ENCODE measurements at regions not wholly inside any gene's neighbourhood (a gene's known extent, or its start where the extent isn't known, plus 50 kb on each side); places are given as distances from the start of the nearest gene placed in this dataset.
"Not testable (repeated sequence)": the region's sequence is repeated elsewhere in the genome, so short reads cannot be mapped to it uniquely, and the experiment has no call there.

DNA sequence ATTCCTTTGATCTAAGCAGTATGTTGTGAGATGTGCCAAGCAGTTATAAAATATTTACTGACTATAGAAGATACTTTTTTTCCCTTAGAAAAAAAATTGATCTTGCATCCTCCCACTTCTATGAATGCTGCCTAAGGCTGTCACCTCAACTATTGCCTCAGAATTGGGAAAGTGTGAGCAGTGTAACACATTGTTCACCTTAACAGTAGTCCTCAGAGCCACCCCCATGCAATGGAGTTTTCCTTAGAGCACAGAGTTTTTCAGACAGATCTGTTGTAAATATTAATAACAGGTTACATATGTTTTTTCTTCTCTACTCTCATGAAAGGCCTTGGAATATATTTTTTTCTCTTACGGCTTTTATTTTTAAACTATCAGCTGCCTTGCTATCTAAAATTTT is 607.3 kb downstream of the STK39 start:
- Histone ChIP-seq H3K27me3 (ENCODE audit: control insufficient read depth, insufficient read depth, low read length) (no peaks in the 10 kb centered on the region), H3K36me3 (ENCODE audit: control insufficient read depth, insufficient read depth, low read length) (no peaks in the 10 kb centered on the region), H3K9me3 (ENCODE audit: control insufficient read depth, insufficient read depth, low read depth, low read length) (no peaks in the 10 kb centered on the region), H3K9ac (ENCODE audit: low read length) (no peak overlapping the region), H3K4me1 (ENCODE audit: control insufficient read depth, insufficient read depth, low read length) (no peaks in the 10 kb centered on the region), H3K4me3 (ENCODE audit: low read depth, low read length) (no peak overlapping the region), H3K27ac (ENCODE audit: low read depth, low read length) (no peak overlapping the region)

DNA sequence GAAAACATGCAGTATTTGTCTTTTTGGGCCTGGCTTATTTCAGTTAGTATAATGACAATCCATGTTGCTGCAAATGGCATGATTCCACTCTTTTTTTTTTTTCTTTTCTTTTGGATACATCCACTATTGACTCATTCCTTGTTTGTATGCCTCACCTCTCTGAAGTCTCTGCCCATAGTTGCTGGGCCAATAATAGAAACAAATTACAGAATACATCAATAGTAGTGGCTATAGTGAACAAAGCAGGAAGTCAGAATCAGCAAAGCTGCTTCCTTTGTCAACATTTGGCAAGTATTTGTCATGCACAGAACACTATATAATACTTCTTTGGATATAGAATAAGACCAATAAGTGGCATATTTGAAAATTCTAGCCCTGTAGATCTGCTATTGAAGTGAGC is 609.7 kb downstream of the STK39 start:
- no peaks in the 10 kb centered on the region for H3K27me3 ChIP-seq (ENCODE audit: control insufficient read depth, insufficient read depth, low read length)
- H3K36me3 ChIP-seq (ENCODE audit: control insufficient read depth, insufficient read depth, low read length), result no peaks in the 10 kb centered on the region
- H3K4me3 ChIP-seq (ENCODE audit: low read depth, low read length), result no peak overlapping the region
- H3K4me1 ChIP-seq (ENCODE audit: control insufficient read depth, insufficient read depth, low read length), result no peaks in the 10 kb centered on the region
- no peaks in the 10 kb centered on the region for H3K9me3 ChIP-seq (ENCODE audit: control insufficient read depth, insufficient read depth, low read depth, low read length)
- H3K27ac ChIP-seq (ENCODE audit: low read depth, low read length), result no peak overlapping the region
- no peak overlapping the region for H3K9ac ChIP-seq (ENCODE audit: low read length)

DNA sequence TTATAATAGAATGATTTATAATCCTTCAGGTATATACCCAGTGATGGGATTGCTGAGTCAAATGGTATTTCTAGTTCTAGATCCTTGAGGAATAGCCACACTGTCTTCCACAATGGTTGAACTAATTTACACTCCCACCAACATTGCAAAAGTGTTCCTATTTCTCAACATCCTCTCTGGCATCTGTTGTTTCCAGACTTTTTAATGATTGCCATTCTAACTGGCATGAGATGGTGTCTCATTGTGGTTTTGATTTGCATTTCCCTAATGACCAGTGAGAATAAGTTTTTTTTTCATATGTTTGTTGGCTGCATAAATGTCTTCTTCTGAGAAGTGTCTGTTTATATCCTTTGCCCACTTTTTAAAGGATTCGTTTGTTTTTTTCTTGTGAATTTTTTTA is 615.1 kb downstream of the STK39 start:
- not testable (repeated sequence) for H3K4me3 ChIP-seq (ENCODE audit: low read depth, low read length); H3K4me1 ChIP-seq (ENCODE audit: control insufficient read depth, insufficient read depth, low read length); H3K9ac ChIP-seq (ENCODE audit: low read length); H3K36me3 ChIP-seq (ENCODE audit: control insufficient read depth, insufficient read depth, low read length); H3K9me3 ChIP-seq (ENCODE audit: control insufficient read depth, insufficient read depth, low read depth, low read length); H3K27me3 ChIP-seq (ENCODE audit: control insufficient read depth, insufficient read depth, low read length); H3K27ac ChIP-seq (ENCODE audit: low read depth, low read length)

DNA sequence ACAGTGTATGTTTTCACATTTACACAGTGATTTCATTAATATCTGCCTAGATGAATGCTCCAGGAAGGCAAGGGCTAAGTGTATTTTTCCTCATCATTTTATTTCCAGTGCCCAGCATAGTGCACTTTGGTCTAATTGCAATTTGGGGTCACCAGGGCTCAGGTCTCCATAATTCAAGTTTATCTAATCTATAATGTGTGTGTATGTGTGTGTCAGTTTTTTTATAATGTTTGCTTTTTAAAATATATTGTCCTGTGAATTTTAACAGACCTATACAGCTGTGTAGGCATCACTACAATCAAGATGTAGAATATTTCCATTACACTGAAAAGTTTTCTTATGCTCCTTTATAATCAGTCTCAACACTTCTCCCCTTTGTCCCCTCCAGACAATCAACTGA is 620.4 kb downstream of the STK39 start:
- no peaks in the 10 kb centered on the region for H3K36me3 ChIP-seq (ENCODE audit: control insufficient read depth, insufficient read depth, low read length)
- H3K9me3 ChIP-seq (ENCODE audit: control insufficient read depth, insufficient read depth, low read depth, low read length), result no peaks in the 10 kb centered on the region
- H3K4me3 ChIP-seq (ENCODE audit: low read depth, low read length), result no peak overlapping the region
- H3K4me1 ChIP-seq (ENCODE audit: control insufficient read depth, insufficient read depth, low read length), result no peaks in the 10 kb centered on the region
- no peak overlapping the region for H3K27ac ChIP-seq (ENCODE audit: low read depth, low read length)
- H3K9ac ChIP-seq (ENCODE audit: low read length), result no peak overlapping the region
- no peaks in the 10 kb centered on the region for H3K27me3 ChIP-seq (ENCODE audit: control insufficient read depth, insufficient read depth, low read length)

DNA sequence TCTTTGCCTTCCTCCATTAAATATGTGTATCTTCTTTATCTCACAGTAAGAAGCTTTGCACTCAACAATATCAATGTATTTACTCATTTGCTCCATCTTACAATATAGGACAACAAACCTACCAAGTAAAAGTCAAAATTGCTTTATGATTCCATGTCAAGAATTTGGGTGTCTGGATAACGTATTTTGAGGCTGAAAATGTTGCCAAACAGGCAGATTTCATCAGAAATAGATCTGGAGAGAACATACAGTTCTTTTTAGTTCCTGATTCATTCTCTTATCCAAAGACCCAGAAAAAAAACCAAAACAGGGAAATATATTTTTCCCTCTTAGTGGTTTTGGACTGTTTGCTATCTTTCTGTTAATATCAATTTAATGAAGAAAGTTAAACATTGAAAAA is 621.1 kb downstream of the STK39 start:
- no peak overlapping the region for H3K4me3 ChIP-seq (ENCODE audit: low read depth, low read length)
- no peak overlapping the region for H3K9ac ChIP-seq (ENCODE audit: low read length)
- no peaks in the 10 kb centered on the region for H3K4me1 ChIP-seq (ENCODE audit: control insufficient read depth, insufficient read depth, low read length)
- no peaks in the 10 kb centered on the region for H3K9me3 ChIP-seq (ENCODE audit: control insufficient read depth, insufficient read depth, low read depth, low read length)
- no peaks in the 10 kb centered on the region for H3K27me3 ChIP-seq (ENCODE audit: control insufficient read depth, insufficient read depth, low read length)
- no peaks in the 10 kb centered on the region for H3K36me3 ChIP-seq (ENCODE audit: control insufficient read depth, insufficient read depth, low read length)
- H3K27ac ChIP-seq (ENCODE audit: low read depth, low read length), result no peak overlapping the region

DNA sequence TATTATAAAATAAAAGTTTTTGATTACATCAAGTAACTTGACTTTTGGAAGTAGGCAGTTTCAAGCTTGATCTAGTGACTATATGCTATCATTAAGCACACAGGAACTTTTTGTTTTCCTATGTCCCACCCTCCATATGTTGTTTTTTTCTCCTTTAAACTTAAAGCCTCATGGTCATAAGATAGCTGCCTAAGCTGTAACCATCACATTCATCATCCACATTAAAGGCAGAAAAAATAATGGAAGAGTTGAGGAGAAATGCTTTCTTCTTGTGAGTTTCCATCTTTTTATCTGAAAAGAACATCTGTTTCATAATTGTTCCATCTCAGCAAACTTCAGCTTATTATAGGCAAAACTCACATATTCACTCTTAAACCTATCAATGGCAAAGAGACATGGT is 630.4 kb downstream of the STK39 start:
- Histone ChIP-seq H3K4me1 (ENCODE audit: control insufficient read depth, insufficient read depth, low read length) (no peaks in the 10 kb centered on the region), H3K4me3 (ENCODE audit: low read depth, low read length) (no peak overlapping the region), H3K27me3 (ENCODE audit: control insufficient read depth, insufficient read depth, low read length) (no peaks in the 10 kb centered on the region), H3K9ac (ENCODE audit: low read length) (no peak overlapping the region), H3K27ac (ENCODE audit: low read depth, low read length) (no peak overlapping the region), H3K36me3 (ENCODE audit: control insufficient read depth, insufficient read depth, low read length) (no peaks in the 10 kb centered on the region), H3K9me3 (ENCODE audit: control insufficient read depth, insufficient read depth, low read depth, low read length) (no peaks in the 10 kb centered on the region)

DNA sequence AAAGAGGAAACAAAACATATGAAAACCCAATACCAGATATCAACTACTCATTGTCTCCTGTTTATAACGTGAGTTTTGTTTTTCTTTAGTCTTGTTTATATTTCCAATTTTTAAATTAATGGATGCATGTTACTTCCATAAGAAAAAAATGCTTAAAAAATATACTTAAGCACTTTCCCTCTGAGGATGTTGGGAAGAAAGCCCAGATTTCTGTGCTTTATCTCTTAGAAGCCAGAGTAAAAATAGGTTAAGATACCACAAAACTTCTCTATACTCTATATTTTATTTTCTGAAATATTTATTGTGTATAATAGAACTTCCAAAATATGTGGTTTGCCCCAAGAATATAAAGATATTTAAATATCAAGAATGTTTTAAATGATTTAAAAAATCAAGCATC is 633.9 kb downstream of the STK39 start:
- Histone ChIP-seq H3K27ac (ENCODE audit: low read depth, low read length) (no peak overlapping the region), H3K4me3 (ENCODE audit: low read depth, low read length) (no peak overlapping the region), H3K27me3 (ENCODE audit: control insufficient read depth, insufficient read depth, low read length) (no peaks in the 10 kb centered on the region), H3K9ac (ENCODE audit: low read length) (no peak overlapping the region), H3K9me3 (ENCODE audit: control insufficient read depth, insufficient read depth, low read depth, low read length) (no peaks in the 10 kb centered on the region), H3K4me1 (ENCODE audit: control insufficient read depth, insufficient read depth, low read length) (no peaks in the 10 kb centered on the region), H3K36me3 (ENCODE audit: control insufficient read depth, insufficient read depth, low read length) (no peaks in the 10 kb centered on the region)

DNA sequence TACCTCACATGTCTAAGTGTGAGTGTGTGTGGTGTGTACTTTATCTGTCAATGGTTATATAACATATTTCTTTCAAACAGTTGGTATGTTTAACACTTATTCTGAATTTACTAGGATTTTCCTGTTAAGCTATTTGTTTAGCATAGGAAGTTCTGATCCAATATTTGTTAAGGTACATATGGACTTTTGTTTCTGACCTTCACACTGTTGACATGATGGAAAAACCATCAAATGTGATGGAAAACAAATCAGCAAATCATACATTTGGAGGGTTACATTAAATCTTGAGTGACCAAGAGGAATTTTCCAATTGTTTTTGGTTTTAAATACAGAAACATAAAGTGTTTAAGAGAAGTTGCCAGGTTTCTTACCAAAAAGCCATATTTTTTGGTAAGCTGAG is 638.9 kb downstream of the STK39 start:
- Histone ChIP-seq H3K27me3 (ENCODE audit: control insufficient read depth, insufficient read depth, low read length) (no peaks in the 10 kb centered on the region), H3K9me3 (ENCODE audit: control insufficient read depth, insufficient read depth, low read depth, low read length) (no peaks in the 10 kb centered on the region; the same call in 1 of the 2 replicates), H3K36me3 (ENCODE audit: control insufficient read depth, insufficient read depth, low read length) (no peaks in the 10 kb centered on the region), H3K9ac (ENCODE audit: low read length) (no peak overlapping the region), H3K4me3 (ENCODE audit: low read depth, low read length) (no peak overlapping the region), H3K27ac (ENCODE audit: low read depth, low read length) (no peak overlapping the region), H3K4me1 (ENCODE audit: control insufficient read depth, insufficient read depth, low read length) (no peaks in the 10 kb centered on the region; the same call in 1 of the 2 replicates)

DNA sequence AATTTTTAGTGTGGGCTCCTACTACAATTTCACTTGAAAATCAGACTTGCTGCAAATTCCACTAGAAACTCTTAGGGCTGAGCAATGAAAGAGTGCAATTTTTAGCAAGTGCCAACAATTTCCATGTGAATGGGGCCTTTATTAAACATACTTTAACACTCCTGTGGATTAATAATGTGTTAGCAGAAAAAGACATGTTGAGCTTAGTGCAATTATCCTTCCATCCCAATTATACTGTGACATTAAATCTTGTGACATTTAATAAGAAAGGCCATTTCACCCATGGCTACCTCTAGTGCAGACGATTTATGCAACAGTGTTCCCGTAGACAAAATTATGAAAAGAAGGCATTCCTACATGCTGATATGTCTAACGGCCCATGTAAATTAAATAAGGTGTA is 639.7 kb downstream of the STK39 start:
- Histone ChIP-seq H3K9me3 (ENCODE audit: control insufficient read depth, insufficient read depth, low read depth, low read length) (peaks cover 4% of the 10 kb centered on the region; the same call in 1 of the 2 replicates), H3K4me3 (ENCODE audit: low read depth, low read length) (no peak overlapping the region), H3K27ac (ENCODE audit: low read depth, low read length) (no peak overlapping the region), H3K27me3 (ENCODE audit: control insufficient read depth, insufficient read depth, low read length) (no peaks in the 10 kb centered on the region), H3K4me1 (ENCODE audit: control insufficient read depth, insufficient read depth, low read length) (no peaks in the 10 kb centered on the region; the same call in 1 of the 2 replicates), H3K36me3 (ENCODE audit: control insufficient read depth, insufficient read depth, low read length) (no peaks in the 10 kb centered on the region), H3K9ac (ENCODE audit: low read length) (no peak overlapping the region)

DNA sequence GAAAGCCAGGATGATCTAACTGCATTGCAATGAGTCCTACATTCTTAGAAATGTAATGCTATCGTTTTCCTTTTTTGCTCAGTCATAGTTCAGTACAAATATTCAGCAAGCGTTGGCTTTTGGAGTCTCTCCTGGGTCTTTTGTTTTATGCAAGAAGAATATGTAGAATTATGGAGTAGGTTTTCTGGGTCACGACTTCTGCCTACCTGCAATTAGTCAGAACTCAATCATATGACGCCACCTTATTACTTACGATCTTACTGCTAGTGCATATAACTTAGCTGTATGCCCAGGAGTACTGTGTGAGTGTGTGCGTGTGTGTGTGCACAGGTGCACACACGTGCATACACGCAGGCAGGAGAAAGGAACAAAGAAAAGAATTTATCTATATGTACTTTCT is 640.2 kb downstream of the STK39 start:
- H3K4me3 ChIP-seq (ENCODE audit: low read depth, low read length), result no peak overlapping the region
- H3K27me3 ChIP-seq (ENCODE audit: control insufficient read depth, insufficient read depth, low read length), result no peaks in the 10 kb centered on the region
- no peak overlapping the region for H3K27ac ChIP-seq (ENCODE audit: low read depth, low read length)
- H3K9ac ChIP-seq (ENCODE audit: low read length), result no peak overlapping the region
- peaks cover 10% of the 10 kb centered on the region for H3K9me3 ChIP-seq (ENCODE audit: control insufficient read depth, insufficient read depth, low read depth, low read length)
- H3K4me1 ChIP-seq (ENCODE audit: control insufficient read depth, insufficient read depth, low read length), result no peaks in the 10 kb centered on the region; the same call in 1 of the 2 replicates
- no peaks in the 10 kb centered on the region for H3K36me3 ChIP-seq (ENCODE audit: control insufficient read depth, insufficient read depth, low read length)

DNA sequence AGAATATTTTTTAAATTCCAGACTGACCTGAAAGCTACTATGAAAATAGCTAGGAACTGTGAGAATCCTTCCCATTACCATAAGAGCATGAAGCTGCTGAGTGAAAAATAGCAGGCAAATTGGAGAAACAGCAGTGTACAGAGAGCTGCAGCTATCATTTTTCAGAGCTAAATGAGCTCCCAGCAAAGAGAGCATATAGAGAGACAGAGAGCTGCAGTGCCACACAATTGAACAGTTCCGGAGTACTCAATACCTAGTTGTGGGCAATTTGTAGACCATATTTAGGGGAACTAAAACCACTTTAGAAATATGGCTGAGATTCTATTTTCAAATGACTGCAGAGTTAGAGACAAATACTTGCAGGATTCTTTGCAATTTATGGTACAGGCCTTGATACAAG is 645.3 kb downstream of the STK39 start:
- Histone ChIP-seq H3K36me3 (ENCODE audit: control insufficient read depth, insufficient read depth, low read length) (no peaks in the 10 kb centered on the region), H3K9me3 (ENCODE audit: control insufficient read depth, insufficient read depth, low read depth, low read length) (peaks cover 28% of the 10 kb centered on the region), H3K4me1 (ENCODE audit: control insufficient read depth, insufficient read depth, low read length) (no peaks in the 10 kb centered on the region; the same call in 1 of the 2 replicates), H3K27ac (ENCODE audit: low read depth, low read length) (no peak overlapping the region), H3K27me3 (ENCODE audit: control insufficient read depth, insufficient read depth, low read length) (no peaks in the 10 kb centered on the region), H3K4me3 (ENCODE audit: low read depth, low read length) (no peak overlapping the region), H3K9ac (ENCODE audit: low read length) (no peak overlapping the region)

DNA sequence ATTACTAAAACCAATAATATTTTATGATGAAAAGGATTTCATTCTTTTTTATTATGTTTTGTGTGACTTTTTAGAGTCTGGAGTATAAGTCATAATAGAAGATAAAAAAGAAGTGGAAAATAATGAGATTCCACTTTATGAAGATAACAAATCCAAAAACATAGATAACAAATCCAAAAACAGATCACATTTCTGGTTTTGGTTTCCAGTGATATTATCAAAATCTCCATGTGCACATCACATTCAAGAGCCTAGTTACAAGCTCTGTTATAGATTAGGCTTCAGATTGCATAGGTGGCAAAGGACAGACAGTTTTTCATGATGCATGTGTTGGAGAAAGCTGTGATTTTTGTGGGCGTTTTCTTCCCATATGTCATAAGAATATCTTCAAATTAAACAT is 648.2 kb downstream of the STK39 start:
- H3K27ac ChIP-seq (ENCODE audit: low read depth, low read length), result no peak overlapping the region
- H3K27me3 ChIP-seq (ENCODE audit: control insufficient read depth, insufficient read depth, low read length), result no peaks in the 10 kb centered on the region
- no peaks in the 10 kb centered on the region for H3K36me3 ChIP-seq (ENCODE audit: control insufficient read depth, insufficient read depth, low read length)
- no peaks in the 10 kb centered on the region for H3K4me1 ChIP-seq (ENCODE audit: control insufficient read depth, insufficient read depth, low read length)
- H3K4me3 ChIP-seq (ENCODE audit: low read depth, low read length), result no peak overlapping the region
- H3K9me3 ChIP-seq (ENCODE audit: control insufficient read depth, insufficient read depth, low read depth, low read length), result peaks cover 28% of the 10 kb centered on the region
- no peak overlapping the region for H3K9ac ChIP-seq (ENCODE audit: low read length)
